ENCODE measurements at regions not wholly inside any gene's neighbourhood (a gene's known extent, or its start where the extent isn't known, plus 50 kb on each side); places are given as distances from the start of the nearest gene placed in this dataset.

GRCh38 chr14:104361921-104362681, 217.5 kb upstream of the C14orf180 start:
- H3K4me3 ChIP-seq, result no peak overlapping the region
- TF ChIP-seq, protein P1, sequence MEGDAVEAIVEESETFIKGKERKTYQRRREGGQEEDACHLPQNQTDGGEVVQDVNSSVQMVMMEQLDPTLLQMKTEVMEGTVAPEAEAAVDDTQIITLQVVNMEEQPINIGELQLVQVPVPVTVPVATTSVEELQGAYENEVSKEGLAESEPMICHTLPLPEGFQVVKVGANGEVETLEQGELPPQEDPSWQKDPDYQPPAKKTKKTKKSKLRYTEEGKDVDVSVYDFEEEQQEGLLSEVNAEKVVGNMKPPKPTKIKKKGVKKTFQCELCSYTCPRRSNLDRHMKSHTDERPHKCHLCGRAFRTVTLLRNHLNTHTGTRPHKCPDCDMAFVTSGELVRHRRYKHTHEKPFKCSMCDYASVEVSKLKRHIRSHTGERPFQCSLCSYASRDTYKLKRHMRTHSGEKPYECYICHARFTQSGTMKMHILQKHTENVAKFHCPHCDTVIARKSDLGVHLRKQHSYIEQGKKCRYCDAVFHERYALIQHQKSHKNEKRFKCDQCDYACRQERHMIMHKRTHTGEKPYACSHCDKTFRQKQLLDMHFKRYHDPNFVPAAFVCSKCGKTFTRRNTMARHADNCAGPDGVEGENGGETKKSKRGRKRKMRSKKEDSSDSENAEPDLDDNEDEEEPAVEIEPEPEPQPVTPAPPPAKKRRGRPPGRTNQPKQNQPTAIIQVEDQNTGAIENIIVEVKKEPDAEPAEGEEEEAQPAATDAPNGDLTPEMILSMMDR (IDR thresholded peaks at IDR 0.05), result no peak
- H3K36me3 ChIP-seq, result no peaks in the 10 kb centered on the region
- no peaks in the 10 kb centered on the region for H3K27me3 ChIP-seq
- intact Hi-C loops (cut with DNase I), result no loop called here
- no peak for DNase-seq
- H3K4me1 ChIP-seq, result no peaks in the 10 kb centered on the region
- H3K9ac ChIP-seq (ENCODE audit: low read depth in 2 of 2, low read length in 2 of 2), result no peak overlapping the region
- no peak overlapping the region for H3K27ac ChIP-seq
- no peaks in the 10 kb centered on the region for H3K9me3 ChIP-seq

- Histone ChIP-seq H3K4me3 (no peak overlapping the region), H3K9ac (ENCODE audit: low read depth in 2 of 2, low read length in 2 of 2) (no peak overlapping the region), H3K27me3 (no peaks in the 10 kb centered on the region), H3K9me3 (no peaks in the 10 kb centered on the region), H3K4me1 (no peaks in the 10 kb centered on the region), H3K27ac (no peak overlapping the region), H3K36me3 (no peaks in the 10 kb centered on the region)
- TF ChIP-seq, protein P1 (IDR thresholded peaks at IDR 0.05), result no peak
- intact Hi-C loops (cut with DNase I), result no loop called here
- no peak for DNase-seq
Measured at GRCh38 chr14:104362761-104363605, 216.6 kb upstream of the C14orf180 start.

- H3K36me3 ChIP-seq, result no peaks in the 10 kb centered on the region
- no peak for DNase-seq
- TF ChIP-seq, protein P1 (IDR thresholded peaks at IDR 0.05), result no peak
- H3K4me3 ChIP-seq, result no peak overlapping the region
- no peaks in the 10 kb centered on the region for H3K9me3 ChIP-seq
- no peaks in the 10 kb centered on the region for H3K27me3 ChIP-seq
- no peak overlapping the region for H3K9ac ChIP-seq (ENCODE audit: low read depth in 2 of 2, low read length in 2 of 2)
- no peaks in the 10 kb centered on the region for H3K4me1 ChIP-seq
- intact Hi-C loops (cut with DNase I), result no loop called here
- H3K27ac ChIP-seq, result no peak overlapping the region
Measured at GRCh38 chr14:104363891-104364760, 215.4 kb upstream of the C14orf180 start.

DNA sequence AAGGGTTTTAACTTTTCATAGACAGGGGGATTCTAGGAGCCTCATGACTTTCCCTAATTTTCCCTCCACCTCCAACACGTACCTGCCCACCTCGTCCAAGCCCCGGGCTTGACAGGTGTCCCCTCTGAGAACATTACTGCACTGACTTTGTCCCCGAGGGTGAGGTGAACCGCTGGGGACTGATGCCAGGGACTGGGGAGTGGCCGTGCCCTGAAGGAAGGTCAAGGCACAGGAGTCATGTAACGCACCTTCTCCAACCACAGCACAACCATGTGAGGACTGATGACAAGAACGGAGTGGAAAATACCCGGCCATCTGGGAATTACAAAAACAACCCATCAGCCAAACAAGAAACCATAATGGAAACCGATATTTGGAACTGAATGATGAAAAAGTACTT, 214.7 kb upstream of the C14orf180 start:
- Histone ChIP-seq H3K27me3 (no peaks in the 10 kb centered on the region), H3K36me3 (no peaks in the 10 kb centered on the region), H3K4me3 (no peak overlapping the region), H3K9ac (ENCODE audit: low read depth in 2 of 2, low read length in 2 of 2) (no peak overlapping the region), H3K4me1 (no peaks in the 10 kb centered on the region), H3K27ac (no peak overlapping the region), H3K9me3 (no peaks in the 10 kb centered on the region)
- TF ChIP-seq, protein P1 (IDR thresholded peaks at IDR 0.05), result no peak
- DNase-seq, result no peak
- intact Hi-C loops (cut with DNase I), result no loop called here
